ENCODE measurements at regions not wholly inside any gene's neighbourhood (a gene's known extent, or its start where the extent isn't known, plus 50 kb on each side); places are given as distances from the start of the nearest gene placed in this dataset.

- TF ChIP-seq CTCF (IDR thresholded peaks at IDR 0.05) (no peak), ZNF396 (CRISPR knock-in tag; IDR thresholded peaks at IDR 0.05; ENCODE audit: borderline replicate concordance) (no peak)
Measured at GRCh38 chr11:129275828-129276227, 83.7 kb upstream of the ARHGAP32 start.
